ENCODE measurements at regions not wholly inside any gene's neighbourhood (a gene's known extent, or its start where the extent isn't known, plus 50 kb on each side); places are given as distances from the start of the nearest gene placed in this dataset.

DNA sequence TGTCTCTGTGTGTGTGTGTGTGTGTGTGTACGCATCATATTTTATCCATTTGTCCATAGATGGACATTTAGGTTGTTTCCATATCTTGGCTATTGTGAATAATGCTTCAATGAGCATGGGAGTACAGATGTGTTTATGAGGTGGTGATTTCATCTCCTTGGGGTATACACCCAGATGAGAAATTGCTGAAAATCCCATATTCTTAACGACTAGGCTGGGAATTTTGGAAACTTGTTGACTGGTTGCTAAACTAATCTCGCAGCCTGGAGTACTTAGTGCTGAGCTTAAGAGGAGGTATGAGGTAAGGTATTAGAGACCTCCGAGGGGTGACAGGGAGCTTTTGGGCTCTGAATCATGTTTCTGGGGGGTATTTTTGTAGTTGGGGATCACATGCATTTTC, 66.0 kb upstream of the SPRED2 start:
- no peak for DNase-seq (ENCODE audit: low spot score)

DNA sequence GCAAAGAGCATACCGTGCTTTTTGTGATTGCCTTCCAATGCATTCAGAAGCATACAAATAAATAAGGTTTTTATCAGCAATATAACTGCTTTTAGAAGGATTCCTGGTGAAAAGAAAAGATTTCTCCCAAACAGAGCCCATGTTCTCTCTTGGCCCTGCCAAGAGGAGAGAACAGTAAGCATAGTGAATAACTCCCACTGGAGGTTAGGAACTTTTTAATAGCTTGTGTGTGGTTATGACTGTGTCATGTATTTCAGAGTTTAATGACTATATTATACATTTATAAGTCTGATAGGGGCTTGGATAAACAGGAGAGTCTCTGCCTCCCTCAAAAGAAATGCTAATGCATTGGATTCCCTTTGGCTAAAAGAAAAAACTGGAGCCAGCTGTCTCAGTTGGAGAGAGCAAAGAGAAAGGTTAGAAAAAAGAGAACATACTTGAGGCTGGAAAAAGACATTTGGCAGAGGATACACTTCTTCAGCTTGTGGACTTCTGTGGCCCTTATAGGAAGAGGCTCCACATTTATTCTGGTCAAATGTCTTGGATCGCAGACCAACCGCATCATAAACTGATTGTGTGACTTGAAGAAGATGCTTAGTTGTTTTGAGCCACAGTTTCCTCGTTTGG, 63.0 kb upstream of the SPRED2 start:
- no peak for DNase-seq (ENCODE audit: low spot score)

DNA sequence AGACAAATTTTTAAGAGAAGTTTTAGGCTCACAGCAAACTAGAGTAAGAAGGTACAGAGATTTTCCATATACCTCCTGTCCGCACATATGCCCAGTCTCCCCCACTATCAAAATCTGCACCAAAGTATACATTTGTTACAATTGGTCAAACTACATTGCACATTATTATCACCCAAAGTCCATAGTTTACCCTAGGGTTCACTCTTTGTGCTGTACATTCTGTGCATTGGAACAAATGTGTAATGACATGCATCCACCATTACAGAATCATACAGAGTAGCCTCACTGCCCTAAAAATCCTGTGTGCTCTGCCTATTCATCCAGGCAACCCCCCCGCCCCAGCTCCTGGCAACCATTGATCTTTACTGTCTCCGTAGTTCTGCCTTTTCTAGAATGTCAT, 61.7 kb upstream of the SPRED2 start:
- DNase-seq (ENCODE audit: low spot score), result no peak

DNA sequence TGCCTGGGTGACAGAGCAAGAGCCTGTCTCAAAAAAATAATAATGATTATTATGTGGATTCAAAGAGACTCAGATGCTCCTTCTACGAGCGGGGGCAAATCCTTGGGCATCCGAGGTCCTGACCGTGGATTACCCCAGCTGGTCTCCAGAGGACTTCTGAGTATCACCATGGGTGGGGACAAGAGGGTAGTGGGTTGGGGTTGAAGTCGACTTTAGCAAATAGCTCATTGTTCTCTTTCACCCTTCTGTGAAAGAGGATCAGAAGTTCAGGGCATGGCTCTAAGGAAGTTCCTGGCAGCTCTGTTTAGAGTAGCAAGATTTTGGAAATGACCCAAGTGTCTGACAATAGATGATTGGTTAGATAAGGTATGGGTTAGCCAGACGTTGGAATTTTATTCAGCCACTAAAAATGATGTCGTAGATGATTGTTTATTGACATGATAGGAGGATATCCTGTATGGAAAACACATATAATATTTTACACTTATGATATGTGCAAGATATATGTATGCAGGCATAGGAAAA, 59.0 kb upstream of the SPRED2 start:
- DNase-seq (ENCODE audit: low spot score), result no peak

DNA sequence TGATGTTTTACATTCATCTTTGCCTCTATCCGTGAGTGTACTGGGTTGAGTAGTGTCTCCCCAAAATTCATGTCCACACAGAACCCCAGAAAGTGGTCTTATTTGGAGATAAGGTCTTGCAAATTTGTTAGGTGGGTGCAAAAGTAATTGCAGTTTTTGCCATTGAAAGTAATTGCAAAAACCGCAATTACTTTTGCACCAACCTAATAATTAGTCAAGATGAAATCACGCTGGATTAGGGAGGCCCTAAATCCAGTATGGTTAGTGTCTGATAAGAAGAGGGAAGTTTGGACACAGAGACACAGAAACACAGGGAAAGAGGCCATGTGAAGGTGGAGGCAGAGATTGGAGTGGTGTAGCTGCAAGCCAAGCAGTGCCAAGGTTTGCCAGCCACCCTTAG, 57.8 kb upstream of the SPRED2 start:
- DNase-seq (ENCODE audit: low spot score), result no peak

DNA sequence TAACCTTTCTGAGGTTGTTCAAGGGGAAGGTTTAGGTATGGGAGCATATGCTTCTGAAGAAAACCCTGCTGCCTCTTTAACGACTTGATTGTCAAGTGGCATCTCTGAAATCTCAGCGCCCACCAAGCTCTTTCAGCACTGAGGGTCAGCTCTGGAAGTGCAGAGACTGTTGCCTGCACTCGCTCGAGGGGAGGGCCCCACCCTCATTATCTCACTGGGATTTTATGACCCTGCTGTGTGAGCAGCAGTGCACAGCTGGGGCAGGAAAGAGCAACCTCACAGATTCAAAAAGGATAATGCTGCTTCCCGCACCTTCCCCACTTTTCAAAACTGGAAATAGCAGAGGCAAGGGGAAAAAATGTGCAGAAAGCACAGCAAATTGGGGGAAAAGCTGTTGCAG, 56.9 kb upstream of the SPRED2 start:
- DNase-seq (ENCODE audit: low spot score), result no peak

DNA sequence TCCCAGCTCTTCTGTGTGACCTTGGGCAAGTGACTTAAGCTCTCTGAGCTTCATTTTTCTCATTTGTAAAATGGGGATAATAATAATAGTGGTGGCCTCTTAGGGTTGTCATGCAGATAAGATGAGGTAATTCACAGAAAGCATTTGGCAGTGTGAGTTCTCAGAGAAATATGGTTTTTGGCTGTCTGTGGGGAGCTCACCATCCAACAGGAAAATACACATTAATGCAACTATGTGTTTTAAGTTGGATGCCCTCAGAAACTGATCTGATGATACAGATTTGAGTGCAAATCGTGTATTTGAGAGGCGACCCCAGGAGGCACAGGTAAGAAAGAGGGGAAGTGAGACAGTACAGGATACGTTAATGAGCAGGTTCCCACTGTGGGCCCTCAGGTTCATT, 56.1 kb upstream of the SPRED2 start:
- DNase-seq (ENCODE audit: low spot score), result no peak

DNA sequence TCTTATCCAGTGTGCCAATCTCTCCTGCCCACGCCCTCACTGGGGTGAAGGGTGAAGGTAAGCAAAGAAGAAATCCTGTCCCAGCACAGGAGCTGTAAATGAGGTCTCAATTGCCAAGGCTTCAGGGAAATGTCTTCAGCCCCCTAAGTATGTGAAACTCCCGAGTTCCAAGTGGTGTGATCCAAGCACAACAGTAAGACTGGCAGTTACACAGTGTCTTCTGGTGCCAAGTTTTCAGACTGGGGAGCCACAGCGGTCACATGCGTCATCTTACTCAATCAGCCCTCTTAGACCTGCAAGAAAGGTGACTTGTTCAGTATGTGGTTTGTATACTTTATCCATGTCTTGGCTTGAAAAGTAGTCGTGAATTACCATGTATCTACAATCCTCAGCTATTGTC, 55.0 kb upstream of the SPRED2 start:
- DNase-seq (ENCODE audit: low spot score), result no peak

DNA sequence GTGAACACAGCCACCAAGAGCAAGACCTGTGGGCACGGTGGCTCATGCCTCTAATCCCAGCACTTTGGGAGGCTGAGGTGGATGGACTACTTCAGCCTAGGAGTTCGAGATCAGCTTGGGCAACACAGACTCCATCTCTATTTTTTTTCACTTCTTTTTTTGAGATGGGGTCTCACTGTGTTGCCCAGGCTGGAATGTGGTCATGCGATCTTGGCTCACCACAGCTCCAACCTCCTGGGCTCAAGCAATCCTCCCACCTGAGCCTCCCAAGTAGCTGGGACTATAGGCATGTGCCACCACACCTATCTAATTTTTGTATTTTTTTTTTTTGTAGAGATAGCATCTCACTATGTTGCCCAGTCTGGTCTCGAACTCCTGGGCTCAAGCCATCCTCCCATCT, 54.4 kb upstream of the SPRED2 start:
- DNase-seq (ENCODE audit: low spot score), result no peak

DNA sequence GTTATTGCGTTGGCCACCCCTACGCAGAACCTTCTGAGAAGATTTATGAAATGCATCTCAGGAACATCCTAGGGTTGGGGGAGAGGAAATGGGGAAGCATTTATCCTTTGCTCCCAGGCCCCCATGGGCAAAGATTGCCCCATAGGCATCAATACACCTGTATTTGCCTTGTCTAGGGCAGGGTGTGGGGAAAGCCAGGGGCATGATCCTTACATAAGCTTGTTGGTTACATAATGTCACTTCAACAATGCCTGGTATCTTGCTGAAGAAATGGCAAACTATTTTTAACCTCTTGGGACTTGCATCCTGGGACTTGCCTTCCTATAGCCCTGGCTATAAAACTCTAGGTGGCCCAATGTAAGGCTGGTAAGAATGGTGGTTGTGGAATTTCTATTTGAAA, 53.9 kb upstream of the SPRED2 start:
- DNase-seq (ENCODE audit: low spot score), result no peak

DNA sequence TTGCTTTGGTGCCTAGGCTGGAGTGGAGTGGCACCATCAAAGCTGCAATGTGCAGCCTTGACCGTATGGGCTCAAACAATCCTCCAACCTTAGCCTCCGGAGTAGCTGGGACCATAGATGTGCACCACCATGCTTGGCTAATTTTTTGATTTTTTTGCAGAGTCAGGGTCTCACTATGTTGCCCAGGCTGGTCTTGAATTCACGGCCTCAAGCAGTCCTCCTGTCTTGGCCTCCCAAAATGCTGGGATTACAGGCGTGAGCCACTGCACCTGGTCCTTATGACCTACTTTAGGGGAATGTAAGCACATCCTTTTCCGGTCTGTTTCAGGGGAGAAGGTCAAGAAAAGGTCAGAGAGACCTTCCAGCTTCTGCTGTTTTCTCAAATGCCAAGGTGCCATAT, 53.4 kb upstream of the SPRED2 start:
- no peak for DNase-seq (ENCODE audit: low spot score)

DNA sequence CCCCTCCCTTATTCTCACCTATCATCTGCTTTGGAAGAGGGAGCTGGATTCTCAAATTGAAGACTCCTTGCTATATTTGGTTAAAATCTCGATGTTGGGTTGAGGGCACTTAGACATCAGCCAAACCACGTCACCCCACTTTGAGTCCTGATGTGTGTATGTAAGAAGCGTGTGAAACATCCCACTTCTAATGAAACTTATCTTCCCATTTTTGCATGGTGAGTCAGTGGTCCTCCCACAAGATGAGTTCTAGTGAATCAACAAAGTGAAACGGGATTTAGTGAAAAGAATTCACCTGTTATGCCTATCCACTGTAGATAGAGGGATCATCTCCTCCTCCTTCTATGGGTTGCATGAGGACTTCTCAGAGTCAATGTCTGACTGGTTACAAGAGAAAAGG, 51.4 kb upstream of the SPRED2 start:
- DNase-seq (ENCODE audit: low spot score), result no peak

DNA sequence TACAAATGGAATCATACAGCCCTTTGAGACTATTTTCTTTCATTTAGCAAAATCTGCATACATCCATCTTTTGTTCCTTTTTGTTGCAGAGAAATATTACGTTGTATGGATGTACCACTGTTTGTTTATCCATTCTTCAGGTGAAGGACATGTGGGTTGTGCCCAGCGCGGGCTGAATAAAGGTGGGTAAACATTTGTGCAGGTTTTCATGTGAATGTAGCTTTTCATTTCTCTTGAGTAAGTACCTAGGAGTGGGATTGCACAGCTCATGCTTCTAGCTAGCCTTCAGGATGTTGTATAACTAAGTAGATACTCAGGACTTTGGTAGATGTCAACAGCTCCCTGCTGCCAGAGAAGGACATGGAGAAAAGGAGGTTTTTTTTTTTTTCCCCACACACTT, 50.6 kb upstream of the SPRED2 start:
- DNase-seq (ENCODE audit: low spot score), result no peak
